ENCODE measurements at regions not wholly inside any gene's neighbourhood (a gene's known extent, or its start where the extent isn't known, plus 50 kb on each side); places are given as distances from the start of the nearest gene placed in this dataset.

- TF ChIP-seq POLR2A (IDR thresholded peaks at IDR 0.05; ENCODE audit: low read length), result no peak
- no peak for TF ChIP-seq GATA1 (IDR thresholded peaks at IDR 0.05; ENCODE audit: low read depth, low read length)
Measured at GRCh38 chr14:103260629-103261124, 73.4 kb upstream of the EIF5 start.

Measured in erythroblast (primary cell).